HG03103 (cell line): ENCODE measurements at regions not wholly inside any gene's neighbourhood (a gene's known extent, or its start where the extent isn't known, plus 50 kb on each side); places are given as distances from the start of the nearest gene placed in this dataset.
"Not testable (repeated sequence)": the region's sequence is repeated elsewhere in the genome, so short reads cannot be mapped to it uniquely, and the experiment has no call there.

Source experiments
- ATAC-seq: cut with Tn5 transposase; IDR thresholded peaks from one replicate; pipeline ENCODE4 v1.9.1; 2021; ENCODE audit warnings: low read depth; ENCODE audit not compliant: unreplicated experiment

- no peak for ATAC-seq
Measured at GRCh38 chr16:87037012-87037411, 280.2 kb downstream of the C16orf95 start.

- ATAC-seq: not testable (repeated sequence)
Measured at GRCh38 chr16:87038528-87038927, 278.7 kb downstream of the C16orf95 start.

GRCh38 chr16:87040169-87041117, 276.7 kb downstream of the C16orf95 start:
- no peak for ATAC-seq

GRCh38 chr16:87041286-87041685, 275.9 kb downstream of the C16orf95 start:
- ATAC-seq: no peak

GRCh38 chr16:87042551-87043230, 274.5 kb downstream of the C16orf95 start:
- no peak for ATAC-seq

GRCh38 chr16:87043231-87044031, 273.8 kb downstream of the C16orf95 start:
- no peak for ATAC-seq

- no peak for ATAC-seq
Measured at GRCh38 chr16:87044032-87044382, 273.2 kb downstream of the C16orf95 start.

- no peak for ATAC-seq
Measured at GRCh38 chr16:87044829-87045228, 272.4 kb downstream of the C16orf95 start.

- no peak for ATAC-seq
Measured at GRCh38 chr16:87045466-87046216, 271.6 kb downstream of the C16orf95 start.

GRCh38 chr16:87046235-87046634, 271.0 kb downstream of the C16orf95 start:
- ATAC-seq: no peak

GRCh38 chr16:87047221-87048037, 269.8 kb downstream of the C16orf95 start:
- ATAC-seq: no peak

- ATAC-seq: no peak
Measured at GRCh38 chr16:87048038-87048729, 269.0 kb downstream of the C16orf95 start.

- no peak for ATAC-seq
Measured at GRCh38 chr16:87048730-87049115, 268.5 kb downstream of the C16orf95 start.

GRCh38 chr16:87049216-87049615, 268.0 kb downstream of the C16orf95 start:
- ATAC-seq: not testable (repeated sequence)

GRCh38 chr16:87050142-87050541, 267.1 kb downstream of the C16orf95 start:
- ATAC-seq: no peak

- no peak for ATAC-seq
Measured at GRCh38 chr16:87051526-87052320, 265.5 kb downstream of the C16orf95 start.

GRCh38 chr16:87052506-87052905, 264.7 kb downstream of the C16orf95 start:
- no peak for ATAC-seq
